ENCODE measurements at regions not wholly inside any gene's neighbourhood (a gene's known extent, or its start where the extent isn't known, plus 50 kb on each side); places are given as distances from the start of the nearest gene placed in this dataset.
"Not testable (repeated sequence)": the region's sequence is repeated elsewhere in the genome, so short reads cannot be mapped to it uniquely, and the experiment has no call there.

DNA sequence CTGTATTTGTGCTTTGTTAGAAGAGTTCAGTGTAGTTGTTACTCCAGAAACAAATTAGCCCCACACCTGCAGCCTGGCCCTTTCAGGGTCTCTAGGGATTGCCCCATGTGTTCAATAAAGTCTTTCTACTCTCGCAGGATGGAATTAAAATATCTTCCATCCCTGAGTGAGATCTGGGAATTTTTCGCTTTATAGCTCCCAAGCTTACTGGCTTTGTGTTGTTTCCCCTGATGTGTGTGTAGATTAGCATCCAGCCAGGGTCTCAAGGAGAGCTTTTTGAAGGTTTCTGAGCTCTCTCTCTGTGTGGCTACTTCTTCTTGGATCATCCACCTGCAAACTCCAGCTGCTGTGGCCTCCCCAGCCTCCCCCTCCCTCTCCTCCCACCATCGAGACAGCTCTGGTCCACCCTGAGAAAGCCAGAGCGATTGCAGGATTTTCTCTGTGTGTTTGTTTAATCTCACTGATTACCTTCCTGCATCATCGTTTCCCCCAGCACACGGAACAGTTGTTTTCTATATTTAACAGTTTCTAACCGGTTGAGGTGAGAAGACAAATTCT, 553.5 kb downstream of the TBC1D22A start:
- DNase-seq (ENCODE audit: low spot score): no peak

DNA sequence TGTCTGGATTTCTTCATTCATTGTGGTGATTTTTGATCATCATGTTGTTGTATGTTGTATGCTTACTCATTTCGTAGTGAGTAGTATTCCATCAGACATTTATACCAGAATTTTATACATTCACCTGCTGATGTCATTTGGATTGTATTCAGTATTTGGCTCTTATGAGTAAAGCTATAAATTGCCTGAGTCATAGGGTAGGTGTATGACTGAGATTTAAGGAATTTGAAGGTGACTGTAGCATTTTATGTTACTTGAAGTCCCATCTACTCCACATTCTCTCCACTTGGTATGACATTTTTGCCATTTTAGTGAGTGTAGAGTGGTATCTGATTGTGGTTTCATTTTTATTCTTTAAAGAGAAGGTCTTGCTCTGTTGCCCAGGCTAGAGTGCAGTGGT, 548.2 kb downstream of the TBC1D22A start:
- DNase-seq (ENCODE audit: low spot score): peak; percentile 93
- peak; percentile 87 for FAIRE-seq

More for the DNA sequence above, 553.5 kb downstream of the TBC1D22A start:
- no peak for FAIRE-seq

DNA sequence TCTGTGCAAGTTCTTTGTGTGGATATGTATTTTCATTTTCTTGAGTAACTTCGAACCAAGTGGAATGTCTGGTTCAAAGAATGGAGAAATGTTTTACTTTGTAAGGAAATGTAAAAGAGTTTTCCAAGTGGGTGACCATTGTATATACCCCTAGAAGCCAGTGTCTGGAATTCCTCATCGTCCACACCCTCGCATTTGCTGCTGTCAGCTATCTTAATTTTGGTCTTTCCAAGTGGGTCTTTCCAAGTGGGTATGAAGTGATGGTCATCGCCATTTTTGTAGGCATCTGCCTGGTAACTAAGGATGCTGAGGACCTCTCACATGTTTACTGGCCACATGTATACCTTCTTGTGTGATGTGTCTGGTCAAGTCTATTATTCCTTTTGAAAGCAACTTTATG, 547.5 kb downstream of the TBC1D22A start:
- FAIRE-seq (no peak), DNase-seq (ENCODE audit: low spot score) (no peak)

DNA sequence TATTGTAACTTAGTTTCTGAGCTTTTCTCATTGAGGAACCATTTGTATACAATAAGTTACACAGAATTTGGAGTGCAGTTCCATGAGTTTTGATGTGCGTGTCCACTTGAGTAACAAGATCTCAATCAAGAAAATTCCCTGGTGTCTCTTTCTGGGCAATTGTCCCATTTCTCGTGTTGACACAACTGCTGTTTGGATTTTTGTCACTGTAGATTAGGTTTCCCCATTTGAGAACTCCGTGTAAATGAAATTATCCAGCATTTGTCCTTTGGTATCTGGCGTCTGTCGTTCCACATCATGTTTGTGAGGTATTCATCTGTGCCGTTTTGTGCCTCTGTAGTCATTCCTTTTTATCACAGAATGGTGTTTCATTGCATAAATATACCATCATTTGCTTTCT, 547.0 kb downstream of the TBC1D22A start:
- no peak for DNase-seq (ENCODE audit: low spot score)
- FAIRE-seq: no peak

DNA sequence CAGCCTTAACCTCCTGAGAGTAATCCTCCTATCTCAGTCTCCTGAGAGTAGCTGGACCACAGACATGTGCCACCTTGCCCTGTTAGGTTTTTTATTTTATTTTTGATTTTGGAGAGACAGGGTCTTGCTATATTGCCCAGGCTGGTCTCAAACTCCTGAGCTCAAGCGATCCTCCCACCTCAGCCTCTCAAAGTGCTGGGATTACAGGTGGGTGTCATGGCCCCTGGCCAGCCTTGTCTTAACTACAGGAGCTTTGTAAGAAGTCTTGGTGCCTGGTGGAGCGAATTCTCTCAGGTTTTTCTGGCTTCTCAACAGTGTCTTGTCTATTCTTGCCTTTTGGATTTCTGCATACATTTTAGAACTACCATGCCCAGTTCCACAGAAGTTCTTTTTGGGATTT, 546.4 kb downstream of the TBC1D22A start:
- DNase-seq (ENCODE audit: low spot score) (no peak), FAIRE-seq (no peak)

DNA sequence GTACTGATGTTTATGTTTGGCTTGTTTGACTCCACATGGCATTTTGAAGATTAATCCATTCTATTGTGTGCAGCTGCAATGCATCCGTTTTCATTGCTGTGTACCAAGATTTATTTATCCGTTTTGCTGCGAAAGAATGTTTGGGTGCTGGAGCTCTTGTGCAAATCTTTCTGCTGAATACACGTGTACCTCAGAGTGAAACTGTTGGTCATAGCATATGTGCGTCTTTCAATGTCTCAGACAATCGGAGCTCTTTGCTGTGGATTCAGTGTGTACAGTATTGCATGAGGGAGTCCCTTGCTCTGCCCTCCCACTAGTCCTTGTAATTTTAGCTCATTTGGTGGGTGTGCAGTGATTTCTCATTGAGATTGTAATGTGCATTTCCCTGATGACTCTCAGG, 545.4 kb downstream of the TBC1D22A start:
- FAIRE-seq (no peak), DNase-seq (ENCODE audit: low spot score) (no peak)

DNA sequence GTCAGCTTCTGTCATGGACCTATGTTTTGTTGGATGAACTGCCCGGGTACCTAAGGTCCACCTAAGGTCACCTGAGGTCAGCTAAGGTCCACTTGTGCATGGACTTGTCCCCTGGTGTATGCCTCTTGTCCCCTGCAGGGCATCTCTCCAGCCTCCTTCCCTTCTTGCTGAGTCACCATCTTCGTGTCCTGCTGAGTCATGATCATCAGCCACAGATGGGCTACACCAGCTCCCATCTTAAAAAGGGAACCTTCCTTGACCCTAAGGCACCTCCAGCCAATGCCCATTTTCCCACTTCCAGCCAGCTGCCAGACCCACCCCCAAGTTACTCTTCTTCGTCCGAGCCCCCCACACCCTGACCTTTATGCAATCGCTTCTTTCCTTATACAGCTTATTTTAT, 544.9 kb downstream of the TBC1D22A start:
- no peak for FAIRE-seq
- peak; percentile 22 for DNase-seq (ENCODE audit: low spot score)

DNA sequence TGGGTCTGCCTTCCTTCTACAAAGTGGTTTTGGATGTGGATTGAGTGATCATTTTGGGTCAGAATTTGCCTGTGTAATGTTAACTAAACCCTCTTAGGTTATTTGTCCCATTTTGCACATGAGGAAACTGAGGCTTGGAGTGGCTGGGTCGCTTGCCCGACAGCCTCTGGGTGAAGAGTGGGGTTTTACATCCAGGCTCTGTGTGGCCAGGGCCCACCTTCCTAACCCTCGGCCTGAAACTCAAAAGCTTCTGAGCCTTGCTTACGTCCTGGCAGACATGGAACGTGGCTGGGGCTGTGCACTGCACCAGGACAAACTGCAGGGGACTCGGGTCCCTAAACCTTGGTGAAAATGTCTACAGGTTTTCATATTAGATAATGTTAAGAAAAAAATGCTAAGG, 542.4 kb downstream of the TBC1D22A start:
- DNase-seq (ENCODE audit: low spot score) (no peak), FAIRE-seq (no peak)

DNA sequence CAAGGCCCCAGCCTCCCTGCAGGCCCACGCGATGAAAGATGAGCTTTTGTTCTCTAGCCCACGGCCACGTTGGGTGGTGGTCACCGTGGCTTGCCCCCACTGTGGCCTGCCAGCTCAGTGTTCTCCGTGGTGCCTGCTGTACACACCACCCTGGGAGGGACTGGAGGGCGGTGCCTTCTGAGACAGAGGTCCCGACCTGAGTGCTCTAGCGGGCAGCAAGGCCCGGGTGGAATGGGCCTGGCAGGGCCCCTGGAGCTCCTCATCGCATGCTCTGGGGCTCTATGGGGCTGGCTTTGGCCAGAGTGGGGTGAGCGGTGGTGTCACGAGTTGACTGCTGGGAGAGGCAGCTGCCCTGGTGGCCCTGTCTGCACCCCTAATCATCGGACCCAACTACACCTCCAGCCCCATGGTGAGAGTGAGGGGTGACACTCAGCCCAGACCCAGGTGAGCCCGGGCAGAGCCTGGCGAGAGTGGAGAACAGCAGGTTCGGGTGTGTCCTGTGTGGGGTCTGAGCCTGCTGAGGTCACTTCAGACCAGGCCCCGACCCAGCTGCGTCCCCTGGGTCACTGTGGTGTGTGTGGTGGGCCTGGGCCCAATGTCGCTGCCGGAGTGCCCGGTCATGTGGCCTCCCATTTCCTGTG, 541.9 kb downstream of the TBC1D22A start:
- no peak for DNase-seq (ENCODE audit: low spot score)
- FAIRE-seq: no peak

DNA sequence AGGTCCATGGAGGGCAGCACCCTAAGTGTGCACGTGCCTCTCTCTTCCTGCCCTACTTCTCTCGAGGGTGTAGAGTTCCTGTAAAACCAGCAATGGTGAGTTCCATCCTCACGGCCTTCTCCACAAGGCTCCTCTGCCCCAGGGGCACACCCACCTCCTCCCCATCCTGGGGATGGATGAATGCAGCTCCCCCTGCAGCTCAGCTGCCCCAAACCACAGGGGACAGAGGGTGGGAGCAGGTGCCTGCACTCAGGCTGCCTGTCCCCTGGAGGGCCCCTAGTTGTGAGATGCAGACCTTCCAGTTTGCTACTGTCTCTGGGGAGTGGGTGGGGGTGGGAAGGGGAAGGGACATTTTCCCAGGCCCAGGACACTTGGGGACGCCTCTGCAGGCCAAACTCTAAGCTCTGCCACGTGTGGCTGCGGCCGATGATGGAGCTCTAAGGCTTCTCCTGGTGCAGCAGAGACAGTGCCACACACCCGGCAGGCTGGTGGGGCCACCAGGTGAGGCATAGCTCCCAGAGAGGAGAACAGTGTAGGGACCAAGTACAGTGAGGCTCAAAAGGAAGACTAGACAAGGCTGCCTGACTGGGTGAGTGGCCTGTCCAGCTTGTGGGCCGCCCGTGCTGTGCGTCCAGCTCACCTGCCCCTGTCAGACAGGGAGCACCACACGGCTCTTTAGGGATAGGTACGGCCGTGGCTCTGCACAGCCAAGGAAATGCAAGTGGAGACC, 540.9 kb downstream of the TBC1D22A start:
- DNase-seq (ENCODE audit: low spot score) (no peak), FAIRE-seq (no peak)

DNA sequence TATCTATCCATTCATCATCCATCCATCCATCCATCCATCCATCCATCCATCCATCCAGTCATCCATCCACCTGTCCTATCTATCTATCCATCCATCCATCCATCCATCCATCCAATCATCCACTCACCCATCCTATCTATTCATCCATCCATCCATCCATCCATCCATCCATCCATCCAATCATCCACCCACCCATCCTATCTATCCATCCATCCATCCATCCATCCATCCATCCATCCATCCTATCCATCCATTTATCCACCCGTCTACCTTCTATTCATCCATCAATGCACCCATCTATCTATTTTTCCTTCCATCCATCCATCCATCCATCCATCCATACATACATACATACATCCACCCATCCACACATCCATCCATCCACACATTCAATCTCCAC, 540.1 kb downstream of the TBC1D22A start:
- not testable (repeated sequence) for DNase-seq (ENCODE audit: low spot score); FAIRE-seq

DNA sequence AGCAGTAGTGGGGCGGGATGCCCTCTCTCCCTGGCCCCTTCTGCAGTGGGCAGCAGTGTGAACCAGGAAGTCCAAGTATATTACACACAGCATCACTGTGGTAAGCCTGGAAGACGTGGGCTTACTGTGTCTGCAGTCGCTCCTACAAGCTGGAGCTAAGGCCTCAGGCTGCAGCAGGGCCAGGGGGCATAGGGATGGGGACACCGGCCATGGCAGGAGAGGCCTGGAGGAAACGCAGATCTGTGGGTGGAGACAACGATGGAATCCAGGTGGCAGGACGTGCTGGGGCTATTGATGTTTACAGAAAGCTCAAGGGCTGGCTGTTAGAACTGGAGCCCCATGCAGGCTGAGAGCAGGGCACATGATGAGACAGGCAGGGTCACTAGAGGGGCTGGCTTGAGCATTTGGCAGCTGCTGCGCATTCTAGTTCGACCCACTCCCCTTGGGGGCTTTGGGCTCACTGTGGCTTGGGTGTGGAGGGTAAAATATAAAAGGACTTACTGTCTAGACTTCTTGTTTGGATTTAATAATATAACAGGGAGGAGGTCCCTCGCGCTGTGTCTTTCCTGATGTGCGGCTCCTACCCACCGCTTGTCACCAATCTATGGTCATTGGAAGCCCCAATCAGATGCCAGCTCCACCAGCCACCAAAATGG, 539.5 kb downstream of the TBC1D22A start:
- DNase-seq (ENCODE audit: low spot score) (no peak), FAIRE-seq (no peak)

DNA sequence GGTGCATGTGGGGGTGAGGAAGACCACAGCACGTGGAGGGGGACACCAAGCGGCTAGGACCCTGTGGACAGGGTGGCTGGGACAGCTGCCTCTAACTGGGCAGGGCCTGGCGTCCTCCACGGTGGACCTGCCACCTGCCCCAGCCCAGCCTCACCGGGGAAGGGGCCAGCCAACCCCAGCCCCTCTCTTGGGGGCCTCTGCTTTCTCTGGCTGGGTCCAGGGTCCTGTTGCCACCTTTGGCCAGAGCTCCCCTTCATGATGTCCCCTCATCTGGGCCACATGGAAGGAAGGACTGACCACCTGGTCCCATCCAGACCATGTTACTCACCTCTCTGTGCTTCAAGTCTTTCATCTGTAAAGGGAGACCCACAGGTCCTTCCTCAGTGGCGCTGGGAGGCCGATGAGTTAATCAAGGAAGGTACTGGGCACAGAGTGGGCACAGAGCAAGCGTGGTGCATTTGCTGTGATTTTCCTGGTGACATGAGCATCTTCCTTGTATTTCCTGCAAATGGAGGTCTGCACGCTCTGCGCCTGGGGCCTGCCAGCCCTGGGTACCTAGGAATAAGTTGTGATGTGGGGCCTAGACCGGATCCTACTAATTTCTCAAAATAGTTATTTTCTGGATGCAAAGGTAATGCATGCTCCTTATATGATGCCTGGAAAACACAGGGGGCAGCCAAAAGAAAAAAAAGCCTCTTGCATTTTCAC, 538.4 kb downstream of the TBC1D22A start:
- no peak for DNase-seq (ENCODE audit: low spot score)
- FAIRE-seq: no peak

DNA sequence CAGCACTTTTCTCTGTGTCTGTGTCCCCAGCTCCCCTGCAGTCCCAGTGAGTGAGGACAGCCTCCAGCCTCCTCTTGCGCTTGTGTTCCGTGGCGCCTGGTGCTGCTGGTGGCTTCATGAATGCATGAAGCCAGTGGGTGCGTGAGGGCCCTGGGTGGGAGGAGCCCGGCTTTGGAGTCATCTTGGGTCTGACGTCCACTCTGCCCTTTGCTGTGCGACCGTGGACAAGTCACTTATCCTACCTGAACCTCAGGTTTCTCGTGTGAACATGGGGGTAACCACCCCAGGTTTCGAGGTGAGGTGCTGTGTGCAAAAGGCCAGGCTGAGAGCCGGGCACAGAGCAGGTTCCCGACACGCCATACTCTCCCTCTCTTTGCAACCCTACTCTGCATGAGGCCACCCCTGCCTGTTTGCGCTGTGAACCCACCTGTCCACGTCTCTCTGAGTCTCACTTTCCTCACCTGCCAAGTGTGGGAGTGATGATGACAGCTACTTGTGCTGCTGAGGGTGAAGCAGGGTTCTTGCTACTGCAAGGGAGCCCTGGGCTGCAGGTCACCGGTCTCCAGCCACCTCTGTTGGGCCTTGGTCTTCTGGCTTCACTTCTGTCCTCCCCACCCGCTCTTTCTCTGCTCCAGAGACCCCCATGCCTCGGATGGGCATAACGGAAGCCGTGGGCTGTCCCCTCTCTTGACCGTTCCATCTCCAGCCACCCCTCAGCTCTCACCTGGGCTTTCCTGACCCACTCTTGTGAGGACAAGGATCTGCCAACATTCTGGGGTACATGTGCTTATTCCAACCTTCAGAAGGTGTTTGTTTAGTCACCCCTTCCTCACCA, 537.6 kb downstream of the TBC1D22A start:
- FAIRE-seq (no peak), DNase-seq (ENCODE audit: low spot score) (no peak)

DNA sequence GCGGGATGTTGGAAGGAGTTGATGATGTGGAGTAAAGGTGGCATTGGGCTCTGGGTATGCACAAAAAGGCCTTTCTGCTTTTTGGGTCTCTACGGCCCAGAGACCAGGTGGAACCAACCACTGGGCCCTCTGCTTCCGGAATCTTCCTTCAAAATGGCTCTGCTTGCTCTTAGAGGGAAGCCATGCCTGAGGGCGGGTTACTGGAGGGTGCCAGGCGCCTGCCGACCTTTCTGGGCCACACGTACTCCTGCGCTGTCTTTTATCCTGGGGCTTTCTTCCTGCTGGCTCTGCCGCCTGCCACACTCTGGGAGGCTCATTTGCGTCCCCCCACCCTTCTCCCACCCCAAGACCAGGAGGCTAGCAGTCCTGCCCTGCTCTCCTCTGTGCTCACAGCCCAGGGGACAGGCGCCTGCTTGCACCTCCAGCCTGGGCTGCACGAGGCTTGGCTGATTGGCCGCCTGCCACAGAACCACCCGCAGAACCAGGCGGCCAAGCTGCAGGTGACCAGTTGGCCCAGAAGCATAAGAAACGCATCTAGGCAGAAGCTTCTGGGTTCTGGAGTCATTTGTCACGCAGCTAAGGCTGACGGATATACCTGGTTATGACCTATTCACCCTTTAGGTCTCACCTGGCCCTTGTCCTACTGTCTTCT, 536.9 kb downstream of the TBC1D22A start:
- DNase-seq (ENCODE audit: low spot score) (no peak), FAIRE-seq (no peak)

DNA sequence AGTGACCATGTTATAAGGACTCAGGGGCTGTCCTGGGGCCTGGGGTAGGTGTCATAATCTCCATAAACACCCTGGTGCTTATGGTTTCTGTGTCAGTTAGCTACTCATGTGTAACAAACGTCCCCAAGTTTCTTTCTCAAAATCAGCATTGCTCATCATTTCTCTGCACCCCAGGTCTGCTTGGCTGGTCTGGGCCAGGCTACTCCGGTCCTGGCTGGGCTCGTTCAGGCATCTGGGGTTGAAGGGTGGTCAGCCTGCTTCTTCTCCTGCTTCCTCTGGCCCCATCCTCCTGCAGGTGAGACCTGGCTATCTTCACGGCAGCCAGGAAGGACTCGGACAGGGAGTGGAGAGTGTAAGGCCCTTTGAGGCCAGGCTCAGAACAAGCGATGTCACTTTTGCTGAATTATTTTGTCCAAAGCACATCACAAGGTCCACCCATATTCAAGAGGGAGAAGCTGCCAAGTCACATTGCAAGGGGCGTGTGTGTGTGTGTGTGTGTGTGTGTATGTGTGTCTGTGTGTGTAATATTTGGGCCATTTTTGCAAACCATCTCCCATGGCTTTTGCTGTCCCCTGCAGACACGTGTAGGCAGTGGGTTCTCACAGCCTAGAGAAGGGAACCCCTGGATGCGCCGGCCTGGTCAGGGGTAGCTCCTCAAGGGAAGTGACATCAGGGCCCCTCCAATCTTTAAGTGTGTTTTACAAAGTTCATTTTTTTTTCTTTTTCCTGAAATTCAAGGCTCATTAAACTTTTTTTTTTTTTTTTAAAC, 535.8 kb downstream of the TBC1D22A start:
- no peak for DNase-seq (ENCODE audit: low spot score)
- FAIRE-seq: no peak

DNA sequence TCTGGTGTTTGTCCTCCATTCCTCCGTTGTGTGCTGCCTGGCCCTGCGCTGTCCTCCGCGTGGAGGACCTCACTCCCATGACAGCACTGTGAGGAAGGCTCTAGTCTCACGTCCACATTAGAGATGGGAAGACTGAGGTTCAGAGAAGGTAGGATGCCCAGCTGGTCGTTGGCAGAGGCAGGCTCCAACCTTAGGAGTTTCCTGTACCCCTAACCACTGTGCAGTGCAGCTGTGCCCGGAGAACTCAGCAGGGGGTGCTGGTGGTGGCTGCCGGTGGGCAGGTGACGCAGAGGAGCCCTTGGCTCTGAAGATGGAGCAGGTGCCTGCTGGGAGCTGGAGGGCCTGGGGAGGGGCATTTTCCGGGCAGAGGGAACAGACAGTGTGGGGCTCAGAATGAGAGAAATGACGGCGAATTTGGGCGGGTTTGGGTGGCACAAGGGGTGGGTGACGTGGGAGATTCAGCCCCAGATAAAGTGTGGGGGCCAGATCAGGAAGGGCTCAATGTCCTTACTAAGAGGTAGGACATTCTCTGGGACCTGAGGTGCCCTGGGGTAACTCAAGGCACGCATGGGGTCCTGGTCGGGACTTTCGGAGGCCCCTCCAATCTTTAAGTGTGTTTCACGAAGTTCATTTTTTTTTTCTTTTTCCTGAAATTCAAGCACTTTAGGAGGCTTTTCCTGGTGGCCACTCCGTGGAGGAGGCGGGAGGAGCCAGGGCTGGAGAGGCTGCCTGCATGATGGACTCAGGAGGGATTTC, 535.0 kb downstream of the TBC1D22A start:
- no peak for DNase-seq (ENCODE audit: low spot score)
- FAIRE-seq: no peak

DNA sequence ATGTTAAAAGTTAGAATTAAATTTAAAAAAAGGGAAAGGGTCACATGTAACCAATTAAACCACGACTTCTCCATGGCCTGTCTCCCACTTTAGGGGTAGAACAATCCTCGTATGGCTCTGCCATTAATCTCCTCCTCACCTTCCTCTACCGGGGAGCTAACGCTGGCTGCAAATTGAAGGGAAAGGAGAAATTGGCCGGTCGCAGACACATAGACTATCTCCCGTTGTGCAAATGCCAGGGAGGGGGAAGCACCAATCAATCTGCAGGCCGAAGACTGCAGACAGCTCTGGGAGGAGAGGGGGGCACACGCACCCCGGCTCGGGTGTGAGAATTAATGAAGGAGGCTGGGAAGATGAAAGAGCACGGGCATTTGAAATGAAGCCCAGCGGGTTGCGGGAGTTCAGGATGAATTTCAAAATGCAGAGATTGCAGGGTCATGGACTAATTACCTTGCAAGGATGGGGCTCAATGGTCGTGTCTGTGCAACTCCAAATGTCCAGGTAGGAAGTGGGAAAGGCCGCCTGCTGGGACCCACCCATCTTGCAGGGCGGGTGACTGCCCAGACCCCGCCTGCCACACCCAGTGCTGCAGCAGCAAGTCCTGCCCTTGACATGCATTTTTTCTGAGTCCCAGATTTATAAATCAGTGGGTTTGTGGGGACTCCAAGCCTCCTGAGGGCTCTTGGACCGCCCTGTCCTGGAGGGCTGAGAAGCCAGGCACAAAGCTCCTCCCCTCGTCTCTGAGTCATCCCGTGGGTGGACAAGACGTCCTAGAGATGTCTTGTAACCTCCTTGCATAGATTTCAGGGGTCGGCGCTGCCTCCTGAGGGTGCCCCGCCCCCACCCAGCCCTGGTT, 534.2 kb downstream of the TBC1D22A start:
- FAIRE-seq: no peak
- no peak for DNase-seq (ENCODE audit: low spot score)

All from RCC 7860 (cell line).